DLD1 (cell line): ENCODE measurements at regions not wholly inside any gene's neighbourhood (a gene's known extent, or its start where the extent isn't known, plus 50 kb on each side); places are given as distances from the start of the nearest gene placed in this dataset.

Source experiments
- in situ Hi-C: cut with HindIII; loops from 2 replicates; pipeline ENCODE4 v1.10.0; 2017; ENCODE audit warnings: low sequenced_read_pairs

DNA sequence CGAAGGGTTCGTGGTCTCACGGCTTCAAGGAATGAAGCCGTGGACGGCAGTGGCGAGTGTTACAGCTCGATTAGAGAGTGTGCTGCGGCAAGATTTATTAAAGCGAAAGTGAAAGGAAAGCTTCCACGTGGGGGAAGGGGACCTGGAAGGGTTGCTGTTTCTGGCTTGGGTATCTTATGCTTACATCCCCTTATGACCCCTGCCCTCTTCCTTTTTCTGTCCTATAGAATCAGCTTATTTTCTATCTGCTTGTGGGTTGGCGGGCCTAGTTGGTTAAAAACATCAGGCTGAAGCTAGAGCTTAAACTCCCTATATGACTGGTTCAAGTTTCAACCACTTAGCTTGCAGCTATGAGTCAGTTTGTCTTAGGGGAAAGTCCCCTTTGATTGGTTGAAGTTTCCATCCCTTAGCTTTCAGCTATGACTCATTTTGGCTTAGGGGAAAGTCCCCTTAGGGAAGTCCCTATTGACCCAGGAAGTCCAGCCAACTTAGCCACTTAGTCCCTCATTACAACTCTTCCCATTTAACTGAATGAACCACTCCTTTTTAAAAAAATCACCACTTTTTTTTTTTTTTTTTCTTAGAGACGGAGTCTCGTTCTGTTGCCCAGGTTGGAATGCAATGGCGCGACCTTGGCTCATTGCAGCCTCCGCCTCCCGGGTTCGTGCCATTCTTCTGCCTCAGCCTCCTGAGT, 1494.7 kb upstream of the TMEM132C start:
- in situ Hi-C loops: no loop called here

DNA sequence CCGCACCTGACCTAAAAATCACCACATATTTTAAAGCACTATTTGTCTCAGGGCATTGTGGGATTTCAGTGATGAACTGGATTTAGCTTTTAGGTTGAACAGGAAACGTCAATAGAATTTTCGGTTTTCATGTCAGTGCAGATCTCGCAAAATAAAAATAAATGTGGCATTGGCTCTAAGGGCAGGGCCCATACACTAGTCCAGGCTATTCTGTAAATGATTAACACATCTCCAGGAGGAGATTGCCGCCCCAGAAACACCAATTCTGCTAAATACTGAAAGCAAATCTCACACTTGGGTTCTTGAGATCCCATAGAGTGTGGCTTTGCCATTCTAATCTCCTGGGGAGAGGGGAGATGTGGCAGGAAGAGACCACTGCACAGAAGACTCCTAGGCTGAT, 1494.0 kb upstream of the TMEM132C start:
- in situ Hi-C loops: no loop called here

DNA sequence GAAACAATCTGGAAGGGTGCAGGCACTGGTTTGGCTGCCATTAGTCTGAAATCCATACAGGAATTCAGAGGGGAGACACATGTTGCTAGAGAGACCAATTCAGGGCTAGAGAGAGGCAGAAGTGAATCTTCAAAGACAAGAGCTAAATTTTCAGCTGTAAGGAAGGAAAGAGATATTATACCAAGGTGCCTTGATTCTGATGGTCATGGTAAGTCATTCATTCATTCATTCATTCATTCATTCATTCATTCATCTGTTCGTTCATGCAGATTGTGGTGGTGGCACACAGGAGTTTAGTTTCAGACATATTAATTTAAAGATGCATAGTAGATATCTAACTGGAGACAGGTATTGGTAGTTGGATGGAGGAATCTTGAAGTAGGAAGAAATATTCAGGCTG, 1493.5 kb upstream of the TMEM132C start:
- in situ Hi-C loops: no loop called here

DNA sequence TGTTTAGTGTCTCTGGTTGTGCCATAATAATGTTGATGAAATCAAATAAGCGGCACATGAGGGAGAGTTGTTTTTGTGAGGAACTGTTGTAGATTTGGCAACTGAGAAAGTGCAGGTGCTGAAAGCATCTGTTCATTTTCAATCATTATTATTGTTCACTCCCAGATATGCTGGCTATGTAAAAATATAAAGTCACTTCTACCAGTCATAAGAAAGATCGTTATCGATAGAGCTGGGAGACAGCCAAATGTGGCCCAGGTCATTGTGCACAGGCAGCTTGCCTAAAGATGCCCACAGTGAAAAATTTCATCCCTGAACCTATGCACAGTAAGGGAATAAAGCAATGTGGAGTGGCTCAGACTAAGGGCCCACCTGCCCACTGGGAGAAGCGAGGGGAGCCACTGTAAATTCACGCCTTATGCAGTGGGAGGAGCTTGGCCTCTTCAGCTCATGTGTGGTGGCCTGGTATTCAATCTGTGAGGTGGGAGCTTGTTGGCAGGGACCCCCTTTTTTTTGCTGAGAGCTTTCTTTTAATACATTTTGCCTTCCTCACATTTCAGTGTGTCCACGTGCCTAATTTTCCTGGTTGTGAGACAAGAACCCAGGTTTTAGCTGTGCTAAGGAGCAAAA, 1490.8 kb upstream of the TMEM132C start:
- in situ Hi-C loops: no loop called here

DNA sequence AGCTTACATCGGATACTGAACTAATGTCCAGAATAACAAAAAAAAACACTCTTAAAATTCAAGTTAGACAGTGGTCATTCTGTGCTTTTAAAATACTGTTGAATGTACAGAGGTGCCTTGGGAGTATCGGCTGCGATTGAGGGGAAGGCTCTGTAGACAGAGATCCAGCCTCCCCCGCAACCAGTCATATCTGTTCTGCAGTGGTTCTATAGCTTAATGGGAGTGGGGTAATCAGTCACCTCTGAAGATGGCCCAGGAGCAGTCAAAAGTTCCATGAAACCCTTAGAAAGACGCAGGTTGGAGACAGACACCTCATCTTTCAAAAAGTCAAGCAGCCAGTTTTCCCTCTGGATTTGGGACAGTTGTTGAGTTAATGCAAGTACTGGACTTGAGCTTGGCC, 1486.6 kb upstream of the TMEM132C start:
- in situ Hi-C loops: no loop called here

DNA sequence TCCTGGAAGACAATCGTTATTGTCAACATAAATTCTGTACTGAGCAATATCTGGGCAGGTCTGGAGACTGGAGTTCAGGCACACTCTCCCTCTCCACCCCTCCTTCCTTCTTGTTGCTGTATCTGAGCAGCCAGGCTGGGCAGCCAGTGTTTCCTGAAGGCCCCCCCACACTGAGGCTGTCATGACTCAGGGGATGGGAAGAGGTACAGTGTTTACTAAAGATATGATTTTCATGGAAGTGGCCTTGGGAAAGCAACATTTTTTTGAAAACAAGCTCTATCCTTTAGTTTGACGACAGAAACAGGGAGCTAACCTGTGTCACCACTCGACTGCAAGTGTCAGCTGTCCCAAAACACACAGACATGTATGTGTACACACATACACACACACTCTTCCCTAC, 1485.4 kb upstream of the TMEM132C start:
- in situ Hi-C loops: no loop called here

DNA sequence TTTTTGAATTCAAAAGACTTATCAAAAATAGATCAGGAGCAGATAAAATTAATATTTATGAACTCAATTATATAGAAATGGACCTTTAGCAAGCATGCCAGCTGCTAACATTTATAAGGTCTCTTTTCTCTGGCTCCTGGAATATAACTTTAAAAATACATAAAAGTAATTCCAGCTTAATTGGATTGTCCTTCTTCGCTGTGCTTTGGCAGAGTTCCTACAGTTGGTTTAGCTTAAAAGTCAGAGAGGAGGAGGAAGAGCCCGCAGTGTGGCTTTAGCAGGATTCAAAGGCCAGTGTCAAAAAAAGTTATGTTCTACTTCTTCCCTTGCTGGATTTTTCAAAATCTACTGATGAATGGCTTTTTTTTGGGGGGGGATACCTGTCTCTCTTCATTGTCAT, 1484.9 kb upstream of the TMEM132C start:
- in situ Hi-C loops: no loop called here

DNA sequence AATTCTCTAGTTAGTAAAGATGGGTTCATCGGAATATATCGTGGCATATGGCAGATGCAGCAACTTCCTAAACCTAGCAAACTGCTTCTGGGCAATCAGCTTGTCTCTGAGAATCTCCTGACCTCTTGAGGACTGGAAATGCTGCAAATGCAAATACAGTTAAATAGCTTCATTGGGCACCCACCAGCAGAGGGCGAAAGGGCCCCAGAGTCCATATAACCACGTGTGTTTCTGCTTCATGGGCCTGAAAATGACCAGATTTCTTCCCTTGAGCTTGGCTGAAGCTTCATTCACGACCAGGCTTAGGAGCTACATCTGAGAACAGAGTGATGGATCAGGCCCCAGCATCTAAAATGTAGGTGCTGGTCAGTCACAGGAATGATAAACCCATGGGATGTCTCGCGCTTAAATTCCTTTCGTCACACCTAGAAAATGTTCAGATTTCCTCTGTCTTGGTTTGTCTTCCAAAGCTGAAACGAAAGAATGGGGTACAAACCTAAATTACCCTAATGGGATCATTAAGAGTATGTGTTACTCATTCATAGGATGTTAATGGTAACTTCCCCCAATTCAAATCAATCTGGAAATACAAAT, 1482.5 kb upstream of the TMEM132C start:
- in situ Hi-C loops: no loop called here

DNA sequence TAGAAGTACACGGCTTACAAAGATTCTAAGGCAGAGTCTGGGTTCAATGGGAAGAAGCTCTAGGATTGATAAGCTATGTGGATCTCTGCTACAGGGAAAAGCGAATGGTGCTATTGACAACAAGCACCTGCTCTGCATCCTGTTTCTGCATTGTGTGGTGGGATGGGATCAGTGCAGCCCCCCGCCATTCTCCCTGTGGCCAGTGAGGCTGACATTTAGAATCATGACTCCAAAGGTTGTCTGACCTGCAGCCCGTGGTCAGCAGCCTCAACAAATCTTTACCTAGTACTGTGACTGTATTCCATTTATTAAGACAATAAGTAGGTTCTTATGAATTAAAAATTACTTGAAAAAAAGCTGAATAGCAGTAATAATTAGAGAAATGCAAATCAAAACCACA, 1477.0 kb upstream of the TMEM132C start:
- in situ Hi-C loops: no loop called here

DNA sequence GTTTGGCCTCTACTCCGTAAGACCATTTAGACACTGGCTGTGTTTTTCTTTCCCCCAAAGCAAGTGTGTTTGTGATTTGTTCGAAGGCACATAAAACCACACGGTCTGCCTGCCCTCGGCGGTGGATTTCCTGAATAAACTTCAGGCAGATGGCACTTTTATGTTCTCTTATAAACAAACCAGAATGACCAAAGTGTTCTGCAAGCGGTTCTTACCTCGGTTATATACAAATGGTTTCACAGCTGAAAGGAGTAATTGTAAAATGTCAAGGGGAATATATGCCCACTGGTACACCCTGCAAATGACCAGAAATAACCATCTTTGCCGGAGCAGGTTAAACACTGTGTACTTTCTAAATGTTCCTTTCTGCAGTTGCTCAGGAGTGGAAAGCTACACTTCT, 1475.8 kb upstream of the TMEM132C start:
- in situ Hi-C loops: no loop called here

DNA sequence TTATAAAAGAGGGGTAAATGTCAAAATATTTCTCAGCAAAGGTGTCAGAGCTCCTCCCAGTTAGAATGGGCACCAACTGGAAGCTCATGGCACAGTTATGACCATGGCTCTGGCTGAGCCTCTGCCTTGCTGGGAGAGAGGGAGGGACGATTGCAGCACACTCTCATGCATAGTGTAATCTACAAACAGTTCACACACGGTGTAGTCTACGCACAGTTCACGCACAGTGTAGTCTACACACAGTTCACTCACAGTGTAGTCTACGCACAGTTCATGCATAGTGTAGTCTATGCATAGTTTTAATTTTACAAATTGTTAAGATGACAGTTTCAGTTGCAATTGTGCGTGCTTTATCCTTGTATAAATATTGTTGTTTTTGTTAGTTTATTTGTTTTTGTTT, 1474.6 kb upstream of the TMEM132C start:
- in situ Hi-C loops: no loop called here

DNA sequence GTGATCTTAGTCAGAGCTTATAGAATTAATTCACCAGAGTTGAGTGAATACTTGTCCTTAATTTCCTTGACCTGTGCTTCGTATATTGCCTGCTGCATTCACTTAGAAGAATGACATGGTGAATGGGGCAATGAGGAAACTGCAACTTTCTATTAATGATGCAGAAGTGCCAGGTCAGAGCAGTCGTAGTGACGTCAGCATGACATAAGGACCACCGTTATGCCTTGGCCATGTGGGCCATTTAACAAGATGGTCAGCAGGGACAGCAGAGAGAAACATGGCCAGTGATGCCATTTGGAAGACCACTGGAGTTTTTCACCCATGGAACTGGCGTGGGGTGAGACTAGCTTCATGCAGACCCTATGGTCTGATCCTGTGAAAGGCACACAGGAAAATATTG, 1469.4 kb upstream of the TMEM132C start:
- in situ Hi-C loops: no loop called here

DNA sequence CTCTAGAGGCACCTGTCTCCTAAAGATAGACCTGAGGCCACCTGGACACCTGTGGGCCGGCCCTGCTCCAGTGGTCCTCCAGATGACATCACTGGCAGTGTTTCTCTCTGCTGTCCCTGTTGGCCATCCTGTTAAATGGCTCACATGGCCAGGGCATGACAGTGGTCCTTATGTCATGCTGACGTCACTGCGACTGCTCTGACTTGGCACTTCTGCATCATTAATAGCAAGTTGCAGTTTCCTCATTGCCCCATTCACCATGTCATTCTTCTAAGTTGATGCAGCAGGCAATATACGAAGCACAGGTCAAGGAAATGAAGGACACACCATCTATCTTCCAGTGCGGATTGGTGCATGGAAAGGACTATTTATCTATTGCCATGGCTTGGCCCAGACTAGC, 1468.5 kb upstream of the TMEM132C start:
- in situ Hi-C loops: no loop called here

DNA sequence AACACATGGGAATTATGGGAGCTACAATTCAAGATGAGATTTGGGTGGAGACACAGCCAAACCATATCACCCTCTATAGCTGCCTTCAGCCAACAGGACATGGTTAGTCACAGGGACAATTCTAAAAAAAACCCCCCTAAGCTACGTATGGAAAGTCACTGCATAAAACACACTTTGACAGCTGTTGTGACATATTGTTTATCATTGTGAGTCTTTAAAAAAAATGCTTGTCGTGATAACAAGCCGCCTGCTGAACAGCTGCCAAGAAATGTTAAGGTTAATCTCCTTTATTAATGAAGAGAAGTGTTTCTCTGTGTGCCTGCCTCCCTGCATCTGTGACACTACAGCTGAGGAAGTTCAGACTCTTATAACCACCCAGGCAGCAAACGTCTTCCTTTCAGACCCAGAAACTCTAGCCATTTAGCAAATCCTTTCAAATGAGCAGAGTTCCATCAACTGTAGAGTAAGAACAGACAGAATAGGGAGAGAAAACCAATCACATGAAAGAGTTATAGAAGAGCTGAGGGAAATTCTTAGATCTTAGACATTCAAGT, 1459.6 kb upstream of the TMEM132C start:
- in situ Hi-C loops: no loop called here

DNA sequence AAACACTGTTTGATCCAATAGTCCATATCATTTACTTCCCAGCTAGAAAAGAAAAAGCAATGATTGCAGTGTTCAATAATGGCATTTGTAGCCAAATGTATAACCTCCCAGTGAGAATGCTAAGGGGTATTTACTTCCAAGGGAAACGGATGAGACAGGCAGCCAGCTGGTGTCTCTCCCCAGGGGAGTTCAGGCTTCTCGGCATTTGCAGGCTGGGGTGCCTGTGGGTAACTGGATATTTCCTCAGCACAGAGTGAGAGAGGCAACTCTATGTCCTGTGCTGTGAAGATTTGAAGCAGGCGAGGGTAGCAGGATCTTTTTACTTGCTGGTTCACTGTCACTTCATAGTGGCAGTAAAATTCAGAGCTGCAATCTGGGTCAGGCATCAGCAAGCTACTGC, 1455.6 kb upstream of the TMEM132C start:
- in situ Hi-C loops: no loop called here

DNA sequence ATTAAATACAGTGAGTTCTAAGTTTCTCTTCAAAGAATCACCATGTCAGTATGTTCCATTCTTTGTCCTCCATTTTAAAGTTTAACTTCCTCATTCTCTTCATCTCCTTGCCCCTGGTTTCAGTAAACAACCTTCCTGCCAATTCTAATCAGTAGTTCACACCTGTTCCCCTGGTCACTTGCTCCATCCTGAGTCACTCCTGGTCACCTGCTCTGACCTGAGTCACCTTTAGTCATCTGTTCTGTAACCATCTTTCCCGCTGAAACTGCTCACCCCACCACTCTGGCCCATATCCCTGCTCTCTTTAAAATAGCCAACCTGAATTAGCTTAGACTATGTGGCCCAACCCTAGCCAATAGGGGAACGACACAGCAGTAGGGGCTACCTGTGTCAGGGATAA, 1447.4 kb upstream of the TMEM132C start:
- in situ Hi-C loops: no loop called here

DNA sequence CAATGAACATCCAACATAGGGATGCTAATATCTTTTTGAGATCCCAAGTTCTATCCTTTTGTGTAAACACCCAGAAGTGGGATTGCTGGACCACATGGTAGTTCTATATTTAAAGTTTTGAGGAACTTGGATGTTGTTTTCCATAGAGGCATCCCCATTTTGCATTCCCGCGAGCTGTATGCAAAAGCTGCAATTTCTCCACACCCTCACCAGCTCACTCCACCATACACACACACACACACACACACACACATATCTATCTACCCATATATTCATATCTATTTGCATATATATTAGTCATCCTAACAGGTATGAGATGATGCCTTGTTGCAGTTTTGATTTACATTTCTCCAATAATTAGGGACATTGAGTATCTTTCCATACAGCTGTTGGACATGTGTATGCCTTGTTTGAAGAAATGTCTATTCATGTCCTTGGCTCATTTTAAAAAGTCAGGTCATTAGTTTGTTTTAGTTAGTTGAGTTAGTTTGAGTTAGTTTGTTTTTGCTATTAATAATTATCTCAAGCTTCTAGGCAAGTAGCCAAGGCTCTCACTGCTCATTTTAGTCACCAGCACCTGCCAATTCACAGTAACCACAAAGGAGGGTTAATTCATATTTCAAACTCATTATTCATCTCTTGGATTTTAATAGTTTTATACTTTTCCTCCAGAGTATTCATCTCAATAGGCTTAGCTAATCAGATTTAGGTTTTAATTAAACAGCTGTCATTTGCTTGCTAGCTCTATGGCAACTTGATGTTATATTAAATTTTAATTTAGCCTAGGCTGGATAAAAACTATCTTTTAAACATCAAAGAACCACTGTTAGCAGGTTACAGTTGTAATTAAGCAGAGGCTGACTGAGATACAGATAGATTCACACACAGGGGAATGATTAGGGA, 1435.9 kb upstream of the TMEM132C start:
- in situ Hi-C loops: no loop called here

DNA sequence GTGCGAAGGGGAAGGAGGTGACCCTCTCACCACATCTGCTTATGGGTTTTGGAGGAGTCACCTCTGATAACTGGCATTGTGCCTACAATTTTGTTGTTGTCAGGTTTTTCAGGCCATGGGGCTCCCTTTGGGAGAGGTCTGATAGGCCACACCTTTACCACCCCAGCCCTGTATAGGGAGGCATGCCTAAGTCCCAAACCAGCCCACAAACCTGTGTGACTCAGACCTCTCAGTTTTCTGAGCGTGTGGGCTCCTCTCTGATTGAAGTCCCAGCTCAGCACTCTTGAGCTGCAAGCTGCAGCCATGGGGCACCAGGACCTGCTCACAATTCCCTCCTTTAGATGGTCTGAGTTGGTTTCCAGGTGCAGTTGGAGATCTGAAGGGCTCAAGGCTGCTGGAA, 1429.3 kb upstream of the TMEM132C start:
- in situ Hi-C loops: no loop called here

DNA sequence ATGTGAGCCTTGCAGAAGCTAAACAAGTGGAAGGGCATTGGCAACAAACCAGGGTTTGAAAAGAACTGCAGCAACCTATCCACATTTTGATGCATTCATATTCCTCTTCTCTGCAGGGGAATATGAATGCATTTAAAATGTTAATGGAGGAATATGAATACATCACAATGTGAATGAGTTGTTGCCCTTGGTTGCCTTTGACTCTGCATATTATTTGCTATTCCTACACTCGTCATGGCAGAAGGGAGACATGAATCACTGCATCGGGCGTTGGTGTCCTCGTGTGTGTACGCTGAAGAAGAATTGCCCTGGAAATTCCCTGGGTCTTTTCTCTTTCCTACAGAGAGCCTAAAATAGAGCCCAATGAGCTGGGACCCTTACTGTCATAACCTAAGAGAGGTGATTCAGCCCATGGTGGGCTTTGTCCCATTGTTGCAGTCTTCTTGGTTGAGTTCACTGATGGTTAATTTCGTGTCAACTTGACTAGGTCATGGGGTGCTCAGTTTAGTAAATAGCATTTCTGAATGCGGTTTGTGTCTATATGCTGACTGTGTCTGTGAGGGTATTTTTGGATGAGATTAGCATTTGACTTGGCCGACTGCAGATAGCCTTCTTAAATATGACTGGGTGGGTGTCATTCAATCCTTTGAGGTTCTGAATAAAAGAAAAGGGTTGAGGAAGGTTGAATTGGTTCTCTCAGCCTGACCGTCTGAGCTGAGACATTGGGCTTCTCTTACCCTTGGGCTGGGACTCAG, 1422.9 kb upstream of the TMEM132C start:
- in situ Hi-C loops: no loop called here

DNA sequence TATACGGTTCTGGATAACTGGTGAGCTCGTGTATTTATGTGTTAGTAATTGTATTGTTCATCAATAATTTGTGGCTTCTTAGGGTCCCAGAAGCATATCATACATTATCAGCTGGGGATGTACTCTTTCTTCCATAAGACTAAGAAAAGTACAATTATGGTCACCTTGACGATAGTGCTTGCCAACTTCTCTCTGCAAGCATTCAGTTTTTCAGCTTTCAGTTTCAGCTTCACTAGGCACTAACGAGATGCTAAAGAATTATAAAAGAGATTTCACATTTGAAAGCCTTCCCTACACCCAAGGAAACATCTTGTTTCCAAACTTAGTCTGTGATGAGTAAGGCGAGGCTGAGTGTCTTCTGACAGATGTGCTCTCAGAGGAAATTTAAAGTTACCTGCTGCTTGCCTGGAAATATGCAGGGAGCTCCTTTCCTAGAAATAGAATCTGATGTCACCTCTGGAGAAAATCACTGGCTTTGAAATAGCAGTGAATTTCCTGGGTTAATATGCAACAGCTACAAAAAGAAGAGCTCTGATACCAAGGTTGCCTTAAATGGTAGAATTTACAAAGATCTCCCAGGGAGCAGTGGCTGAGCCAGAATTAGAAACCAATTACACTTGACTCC, 1419.9 kb upstream of the TMEM132C start:
- in situ Hi-C loops: no loop called here
